ENCODE measurements at regions not wholly inside any gene's neighbourhood (a gene's known extent, or its start where the extent isn't known, plus 50 kb on each side); places are given as distances from the start of the nearest gene placed in this dataset.

DNA sequence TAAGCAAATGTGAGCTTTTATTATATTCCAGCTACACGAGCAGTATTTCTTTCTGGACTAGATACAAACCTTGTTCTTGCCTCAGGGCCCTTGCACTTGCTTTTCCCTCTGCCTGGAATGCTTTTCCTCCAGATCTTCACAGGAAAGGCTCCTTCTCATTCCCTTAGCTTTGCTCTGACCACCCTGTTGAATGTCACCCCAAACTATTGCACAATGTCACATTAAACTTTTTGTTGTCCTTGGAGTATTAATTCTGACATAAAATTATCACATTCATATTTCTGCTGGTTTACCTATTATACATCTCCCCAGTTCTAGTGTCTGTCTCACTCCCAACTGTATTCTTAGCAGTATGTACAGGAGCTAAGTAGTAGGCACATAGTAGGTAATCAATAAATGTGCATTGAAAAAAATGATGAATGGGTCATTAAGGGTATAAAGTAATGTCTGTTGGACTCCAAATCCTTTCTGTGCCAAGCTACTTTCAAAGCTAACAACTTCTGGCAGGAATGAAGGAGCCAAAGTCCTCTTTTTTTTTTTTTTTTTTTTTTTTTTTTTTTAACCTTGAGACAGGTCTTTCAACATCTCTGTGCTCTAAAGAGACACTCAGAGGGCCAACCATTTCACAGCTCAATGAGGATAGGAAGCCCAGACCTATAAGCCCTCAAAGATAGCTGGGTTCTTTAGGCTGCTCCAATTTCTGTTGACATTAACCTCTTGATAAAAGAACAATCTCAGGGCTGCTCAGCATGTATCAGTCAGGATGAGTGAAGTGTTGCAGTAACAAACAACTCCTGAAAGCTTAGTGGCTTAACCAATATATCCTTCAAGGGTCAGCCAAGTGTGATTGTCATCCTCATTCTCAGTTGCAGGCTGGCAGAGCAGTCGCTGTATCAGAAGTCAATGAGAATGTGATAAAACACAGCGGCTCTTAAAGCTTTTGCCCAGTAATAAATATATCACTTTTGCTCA is 424.4 kb upstream of the TBX3 start:
- TF ChIP-seq, protein P1, sequence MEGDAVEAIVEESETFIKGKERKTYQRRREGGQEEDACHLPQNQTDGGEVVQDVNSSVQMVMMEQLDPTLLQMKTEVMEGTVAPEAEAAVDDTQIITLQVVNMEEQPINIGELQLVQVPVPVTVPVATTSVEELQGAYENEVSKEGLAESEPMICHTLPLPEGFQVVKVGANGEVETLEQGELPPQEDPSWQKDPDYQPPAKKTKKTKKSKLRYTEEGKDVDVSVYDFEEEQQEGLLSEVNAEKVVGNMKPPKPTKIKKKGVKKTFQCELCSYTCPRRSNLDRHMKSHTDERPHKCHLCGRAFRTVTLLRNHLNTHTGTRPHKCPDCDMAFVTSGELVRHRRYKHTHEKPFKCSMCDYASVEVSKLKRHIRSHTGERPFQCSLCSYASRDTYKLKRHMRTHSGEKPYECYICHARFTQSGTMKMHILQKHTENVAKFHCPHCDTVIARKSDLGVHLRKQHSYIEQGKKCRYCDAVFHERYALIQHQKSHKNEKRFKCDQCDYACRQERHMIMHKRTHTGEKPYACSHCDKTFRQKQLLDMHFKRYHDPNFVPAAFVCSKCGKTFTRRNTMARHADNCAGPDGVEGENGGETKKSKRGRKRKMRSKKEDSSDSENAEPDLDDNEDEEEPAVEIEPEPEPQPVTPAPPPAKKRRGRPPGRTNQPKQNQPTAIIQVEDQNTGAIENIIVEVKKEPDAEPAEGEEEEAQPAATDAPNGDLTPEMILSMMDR (IDR thresholded peaks at IDR 0.05) = no peak
- no peaks in the 10 kb centered on the region for H3K27me3 ChIP-seq (ENCODE audit: insufficient read depth in 3 of 3, low read length in 2 of 3)
- 82 to 89% (median 88%) methylated on average over 3 of the region's 3 CpGs for WGBS, 3 donors

DNA sequence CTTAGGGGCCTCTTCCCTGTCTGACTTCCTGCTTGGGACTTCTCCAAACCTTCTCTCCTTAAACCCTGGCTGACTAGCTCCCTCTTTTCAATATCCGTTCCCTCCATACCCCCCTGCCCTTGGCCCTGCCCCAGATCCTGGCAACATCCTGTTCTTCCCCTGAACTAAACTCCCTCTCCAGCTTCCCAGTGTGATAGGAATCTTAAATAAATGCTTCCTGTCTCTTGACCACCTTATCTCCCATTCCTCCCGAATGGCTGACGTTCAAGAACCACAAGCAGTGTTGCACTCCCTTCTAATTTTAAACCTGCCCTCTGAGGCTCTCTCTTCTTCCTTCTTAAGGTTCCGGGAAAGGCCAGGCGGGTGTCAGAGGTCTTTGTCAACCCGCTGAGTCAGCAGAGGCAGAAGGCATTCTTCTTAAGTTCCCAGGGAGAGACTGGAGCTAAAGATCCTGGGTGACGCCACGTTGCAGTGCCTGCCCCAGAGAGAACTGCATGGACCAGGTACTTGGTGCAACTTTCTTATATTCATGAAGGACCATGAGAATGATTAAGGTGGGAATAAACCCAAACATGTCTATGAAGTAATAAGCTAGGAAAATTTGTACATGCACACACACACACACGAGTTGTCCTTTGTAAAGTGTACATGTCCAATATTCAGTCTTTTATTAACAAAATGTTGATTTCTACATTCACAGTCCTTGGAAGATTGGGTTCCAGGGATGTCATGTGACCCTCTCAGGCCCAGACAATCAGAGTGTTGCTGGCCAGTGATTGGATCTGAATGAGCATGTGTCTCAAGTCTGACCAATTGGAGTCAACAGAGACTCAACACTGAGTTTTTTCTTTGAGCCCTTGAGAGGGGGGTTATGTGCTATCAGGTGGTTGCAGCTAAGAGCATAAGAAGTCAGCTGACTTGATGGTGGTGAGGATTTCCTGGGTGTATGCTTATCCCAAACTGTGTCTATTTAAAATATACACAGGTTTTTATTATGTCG is 420.2 kb upstream of the TBX3 start:
- Histone ChIP-seq H3K27me3 (ENCODE audit: insufficient read depth in 3 of 3, low read length in 2 of 3) (no peaks in the 10 kb centered on the region), H3K4me1 (no peaks in the 10 kb centered on the region), H3K27ac (no peak overlapping the region), H3K36me3 (ENCODE audit: insufficient read depth in 1 of 2, low read depth in 1 of 2) (no peaks in the 10 kb centered on the region), H3K9me3 (no peaks in the 10 kb centered on the region), H3K4me3 (no peak overlapping the region)
- 67 to 74% (median 70%) methylated on average over 10 of the region's 10 CpGs for WGBS, 3 donors
- DNase-seq (peak in 1 of 2 donors; percentile 47), ATAC-seq (no peak)
- intact Hi-C loops (cut with DNase I) = no loop called here
- TF ChIP-seq, protein P1 (IDR thresholded peaks at IDR 0.05) = no peak

More for the DNA sequence above, 424.4 kb upstream of the TBX3 start:
- Histone ChIP-seq H3K4me1 (no peaks in the 10 kb centered on the region), H3K9me3 (no peaks in the 10 kb centered on the region), H3K36me3 (ENCODE audit: insufficient read depth in 1 of 2, low read depth in 1 of 2) (no peaks in the 10 kb centered on the region), H3K27ac (no peak overlapping the region), H3K4me3 (no peak overlapping the region)
- DNase-seq = no peak
- ATAC-seq = no peak
- intact Hi-C loops (cut with DNase I) = no loop called here

DNA sequence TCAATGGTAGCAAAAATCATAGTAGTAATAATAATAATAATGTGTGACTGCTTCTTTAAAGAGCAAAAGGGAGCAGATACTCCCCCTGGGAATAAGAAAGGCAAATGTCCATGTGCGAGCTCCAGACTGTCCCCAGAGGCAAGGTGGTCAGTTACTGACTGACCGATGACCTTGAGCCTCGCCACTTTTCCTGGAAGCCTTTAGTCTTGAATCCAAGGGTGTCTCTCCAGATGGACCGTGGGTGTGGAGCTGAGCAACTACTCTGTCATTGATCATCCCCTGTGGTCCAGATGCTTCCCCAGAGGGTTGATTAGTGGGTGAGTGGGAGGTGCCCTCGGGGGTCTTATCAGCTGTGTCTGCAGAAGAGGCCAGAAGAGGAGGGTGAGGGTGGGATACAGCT is 418.5 kb upstream of the TBX3 start:
- TF ChIP-seq, protein P1 (IDR thresholded peaks at IDR 0.05) = no peak
- no peaks in the 10 kb centered on the region for H3K9me3 ChIP-seq
- 56 to 65% (median 64%) methylated on average over 5 of the region's 5 CpGs for WGBS, 3 donors
- no peaks in the 10 kb centered on the region for H3K36me3 ChIP-seq (ENCODE audit: insufficient read depth in 1 of 2, low read depth in 1 of 2)
- intact Hi-C loops (cut with DNase I) = no loop called here
- no peaks in the 10 kb centered on the region for H3K4me1 ChIP-seq
- DNase-seq (peak in 1 of 2 donors; percentile 13), ATAC-seq (no peak)
- no peaks in the 10 kb centered on the region for H3K27me3 ChIP-seq (ENCODE audit: insufficient read depth in 3 of 3, low read length in 2 of 3)
- H3K27ac ChIP-seq = no peak overlapping the region
- H3K4me3 ChIP-seq = no peak overlapping the region

DNA sequence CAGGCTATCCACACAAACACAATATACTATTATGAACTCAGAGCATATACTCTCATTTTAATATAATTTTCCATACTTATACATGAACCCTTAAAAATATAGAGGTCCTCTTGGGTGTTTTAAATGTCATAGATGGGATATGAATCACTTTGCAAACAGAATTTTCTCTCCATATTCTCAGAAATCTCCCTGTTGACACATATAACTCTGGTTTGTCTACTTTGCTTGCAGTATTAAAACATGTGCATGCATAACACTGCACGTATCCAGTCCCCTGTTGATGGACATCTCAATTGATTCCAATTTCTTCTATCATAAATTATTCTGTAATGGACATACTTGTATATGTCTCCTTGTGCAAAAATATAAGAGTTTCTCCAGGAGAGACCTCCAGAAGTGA is 417.5 kb upstream of the TBX3 start:
- 79 to 93% (median 86%) methylated on average over 1 of the region's 1 CpG for WGBS, 3 donors
- intact Hi-C loops (cut with DNase I) = no loop called here
- Histone ChIP-seq H3K4me3 (no peak overlapping the region), H3K27ac (no peak overlapping the region), H3K27me3 (ENCODE audit: insufficient read depth in 3 of 3, low read length in 2 of 3) (no peaks in the 10 kb centered on the region), H3K9me3 (no peaks in the 10 kb centered on the region), H3K36me3 (ENCODE audit: insufficient read depth in 1 of 2, low read depth in 1 of 2) (no peaks in the 10 kb centered on the region), H3K4me1 (no peaks in the 10 kb centered on the region)
- TF ChIP-seq, protein P1 (IDR thresholded peaks at IDR 0.05) = no peak
- DNase-seq (no peak), ATAC-seq (no peak)

Measured in psoas muscle (tissue), 7 donors.